GM12878 (cell line): ENCODE measurements at regions not wholly inside any gene's neighbourhood (a gene's known extent, or its start where the extent isn't known, plus 50 kb on each side); places are given as distances from the start of the nearest gene placed in this dataset.

Source experiments
- BMI1 ChIP-seq: fragments of 450-650 bp; IDR thresholded peaks from 2 replicates; pipeline ENCODE4 v1.6.1; 2016; ENCODE audit warnings: mild to moderate bottlenecking, moderate library complexity, borderline replicate concordance
- DPF2 ChIP-seq: fragments of 450-650 bp; IDR thresholded peaks from 2 replicates; pipeline ENCODE4 v1.6.1; 2017; ENCODE audit warnings: mild to moderate bottlenecking
- JUND ChIP-seq: IDR thresholded peaks from 2 replicates; pipeline ENCODE4 v1.6.1; 2012; ENCODE audit warnings: low read depth, mild to moderate bottlenecking, low read length, improper control_type of control experiment, moderate library complexity
- MYC ChIP-seq: IDR thresholded peaks from 2 replicates; pipeline ENCODE4 v1.6.1; 2011; ENCODE audit warnings: mild to moderate bottlenecking, low read length, moderate library complexity, inconsistent platforms; ENCODE audit not compliant: insufficient read depth, insufficient replicate concordance, insufficient read length, severe bottlenecking
- NFYB ChIP-seq: IDR thresholded peaks from 2 replicates; pipeline ENCODE4 v1.6.1; 2011; ENCODE audit warnings: low read depth, mild to moderate bottlenecking, low read length, improper control_type of control experiment, moderate library complexity; ENCODE audit not compliant: insufficient read depth
- POLR2A ChIP-seq: IDR thresholded peaks from 2 replicates; pipeline ENCODE4 v1.6.1; 2011; ENCODE audit warnings: low read depth, mild to moderate bottlenecking, low read length
- RUNX3 ChIP-seq: IDR thresholded peaks from 2 replicates; pipeline ENCODE4 v1.6.1; 2012; ENCODE audit warnings: low read length, inconsistent platforms
- SIX5 ChIP-seq: IDR thresholded peaks from 2 replicates; pipeline ENCODE4 v1.6.1; 2011; ENCODE audit warnings: mild to moderate bottlenecking, low read depth, low read length, moderate library complexity; ENCODE audit not compliant: severe bottlenecking
- USF2 ChIP-seq: IDR thresholded peaks from 2 replicates; pipeline ENCODE4 v1.6.1; 2011; ENCODE audit warnings: low read depth, low read length, improper control_type of control experiment, borderline replicate concordance
- ZBTB4 ChIP-seq: fragments of 450-650 bp; formaldehyde crosslinking; IDR thresholded peaks from 2 replicates; pipeline ENCODE4 v1.4.0; 2022; ENCODE audit warnings: mild to moderate bottlenecking, moderate library complexity
- TF ChIP-seq, protein P1 (sequence below): IDR thresholded peaks from 2 replicates; pipeline ENCODE4 v1.6.1; 2012; ENCODE audit warnings: improper control_type of control experiment, low read depth, low read length; ENCODE audit not compliant: insufficient replicate concordance
- TF ChIP-seq, protein P2 (sequence below): fragments of 450-650 bp; IDR thresholded peaks from 2 replicates; pipeline ENCODE4 v1.6.1; 2017; ENCODE audit warnings: mild to moderate bottlenecking
- TF ChIP-seq, protein P3 (sequence below): fragments of 450-650 bp; IDR thresholded peaks from 2 replicates; pipeline ENCODE4 v1.6.1; 2017; ENCODE audit warnings: borderline replicate concordance
- TF ChIP-seq, protein P4 (sequence below): fragments of 450-650 bp; IDR thresholded peaks from 2 replicates; pipeline ENCODE4 v1.6.1; 2017; ENCODE audit warnings: antibody characterized with exemption, mild to moderate bottlenecking, moderate library complexity

- no peak for TF ChIP-seq SIX5
- TF ChIP-seq, protein P1, sequence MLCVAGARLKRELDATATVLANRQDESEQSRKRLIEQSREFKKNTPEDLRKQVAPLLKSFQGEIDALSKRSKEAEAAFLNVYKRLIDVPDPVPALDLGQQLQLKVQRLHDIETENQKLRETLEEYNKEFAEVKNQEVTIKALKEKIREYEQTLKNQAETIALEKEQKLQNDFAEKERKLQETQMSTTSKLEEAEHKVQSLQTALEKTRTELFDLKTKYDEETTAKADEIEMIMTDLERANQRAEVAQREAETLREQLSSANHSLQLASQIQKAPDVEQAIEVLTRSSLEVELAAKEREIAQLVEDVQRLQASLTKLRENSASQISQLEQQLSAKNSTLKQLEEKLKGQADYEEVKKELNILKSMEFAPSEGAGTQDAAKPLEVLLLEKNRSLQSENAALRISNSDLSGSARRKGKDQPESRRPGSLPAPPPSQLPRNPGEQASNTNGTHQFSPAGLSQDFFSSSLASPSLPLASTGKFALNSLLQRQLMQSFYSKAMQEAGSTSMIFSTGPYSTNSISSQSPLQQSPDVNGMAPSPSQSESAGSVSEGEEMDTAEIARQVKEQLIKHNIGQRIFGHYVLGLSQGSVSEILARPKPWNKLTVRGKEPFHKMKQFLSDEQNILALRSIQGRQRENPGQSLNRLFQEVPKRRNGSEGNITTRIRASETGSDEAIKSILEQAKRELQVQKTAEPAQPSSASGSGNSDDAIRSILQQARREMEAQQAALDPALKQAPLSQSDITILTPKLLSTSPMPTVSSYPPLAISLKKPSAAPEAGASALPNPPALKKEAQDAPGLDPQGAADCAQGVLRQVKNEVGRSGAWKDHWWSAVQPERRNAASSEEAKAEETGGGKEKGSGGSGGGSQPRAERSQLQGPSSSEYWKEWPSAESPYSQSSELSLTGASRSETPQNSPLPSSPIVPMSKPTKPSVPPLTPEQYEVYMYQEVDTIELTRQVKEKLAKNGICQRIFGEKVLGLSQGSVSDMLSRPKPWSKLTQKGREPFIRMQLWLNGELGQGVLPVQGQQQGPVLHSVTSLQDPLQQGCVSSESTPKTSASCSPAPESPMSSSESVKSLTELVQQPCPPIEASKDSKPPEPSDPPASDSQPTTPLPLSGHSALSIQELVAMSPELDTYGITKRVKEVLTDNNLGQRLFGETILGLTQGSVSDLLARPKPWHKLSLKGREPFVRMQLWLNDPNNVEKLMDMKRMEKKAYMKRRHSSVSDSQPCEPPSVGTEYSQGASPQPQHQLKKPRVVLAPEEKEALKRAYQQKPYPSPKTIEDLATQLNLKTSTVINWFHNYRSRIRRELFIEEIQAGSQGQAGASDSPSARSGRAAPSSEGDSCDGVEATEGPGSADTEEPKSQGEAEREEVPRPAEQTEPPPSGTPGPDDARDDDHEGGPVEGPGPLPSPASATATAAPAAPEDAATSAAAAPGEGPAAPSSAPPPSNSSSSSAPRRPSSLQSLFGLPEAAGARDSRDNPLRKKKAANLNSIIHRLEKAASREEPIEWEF: no peak
- no peak for TF ChIP-seq ZBTB4
- TF ChIP-seq, protein P2, sequence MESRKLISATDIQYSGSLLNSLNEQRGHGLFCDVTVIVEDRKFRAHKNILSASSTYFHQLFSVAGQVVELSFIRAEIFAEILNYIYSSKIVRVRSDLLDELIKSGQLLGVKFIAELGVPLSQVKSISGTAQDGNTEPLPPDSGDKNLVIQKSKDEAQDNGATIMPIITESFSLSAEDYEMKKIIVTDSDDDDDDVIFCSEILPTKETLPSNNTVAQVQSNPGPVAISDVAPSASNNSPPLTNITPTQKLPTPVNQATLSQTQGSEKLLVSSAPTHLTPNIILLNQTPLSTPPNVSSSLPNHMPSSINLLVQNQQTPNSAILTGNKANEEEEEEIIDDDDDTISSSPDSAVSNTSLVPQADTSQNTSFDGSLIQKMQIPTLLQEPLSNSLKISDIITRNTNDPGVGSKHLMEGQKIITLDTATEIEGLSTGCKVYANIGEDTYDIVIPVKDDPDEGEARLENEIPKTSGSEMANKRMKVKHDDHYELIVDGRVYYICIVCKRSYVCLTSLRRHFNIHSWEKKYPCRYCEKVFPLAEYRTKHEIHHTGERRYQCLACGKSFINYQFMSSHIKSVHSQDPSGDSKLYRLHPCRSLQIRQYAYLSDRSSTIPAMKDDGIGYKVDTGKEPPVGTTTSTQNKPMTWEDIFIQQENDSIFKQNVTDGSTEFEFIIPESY: no peak
- TF ChIP-seq POLR2A: no peak
- TF ChIP-seq DPF2: peak; percentile 74; the same call in 1 of the 2 replicates
- TF ChIP-seq RUNX3: peak; percentile 39; the same call in 1 of the 2 replicates
- TF ChIP-seq JUND: no peak
- TF ChIP-seq MYC: no peak
- TF ChIP-seq USF2: no peak
- TF ChIP-seq, protein P3, sequence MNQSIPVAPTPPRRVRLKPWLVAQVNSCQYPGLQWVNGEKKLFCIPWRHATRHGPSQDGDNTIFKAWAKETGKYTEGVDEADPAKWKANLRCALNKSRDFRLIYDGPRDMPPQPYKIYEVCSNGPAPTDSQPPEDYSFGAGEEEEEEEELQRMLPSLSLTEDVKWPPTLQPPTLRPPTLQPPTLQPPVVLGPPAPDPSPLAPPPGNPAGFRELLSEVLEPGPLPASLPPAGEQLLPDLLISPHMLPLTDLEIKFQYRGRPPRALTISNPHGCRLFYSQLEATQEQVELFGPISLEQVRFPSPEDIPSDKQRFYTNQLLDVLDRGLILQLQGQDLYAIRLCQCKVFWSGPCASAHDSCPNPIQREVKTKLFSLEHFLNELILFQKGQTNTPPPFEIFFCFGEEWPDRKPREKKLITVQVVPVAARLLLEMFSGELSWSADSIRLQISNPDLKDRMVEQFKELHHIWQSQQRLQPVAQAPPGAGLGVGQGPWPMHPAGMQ: no peak
- peak; percentile 56; the same call in 1 of the 2 replicates for TF ChIP-seq BMI1
- TF ChIP-seq, protein P4, sequence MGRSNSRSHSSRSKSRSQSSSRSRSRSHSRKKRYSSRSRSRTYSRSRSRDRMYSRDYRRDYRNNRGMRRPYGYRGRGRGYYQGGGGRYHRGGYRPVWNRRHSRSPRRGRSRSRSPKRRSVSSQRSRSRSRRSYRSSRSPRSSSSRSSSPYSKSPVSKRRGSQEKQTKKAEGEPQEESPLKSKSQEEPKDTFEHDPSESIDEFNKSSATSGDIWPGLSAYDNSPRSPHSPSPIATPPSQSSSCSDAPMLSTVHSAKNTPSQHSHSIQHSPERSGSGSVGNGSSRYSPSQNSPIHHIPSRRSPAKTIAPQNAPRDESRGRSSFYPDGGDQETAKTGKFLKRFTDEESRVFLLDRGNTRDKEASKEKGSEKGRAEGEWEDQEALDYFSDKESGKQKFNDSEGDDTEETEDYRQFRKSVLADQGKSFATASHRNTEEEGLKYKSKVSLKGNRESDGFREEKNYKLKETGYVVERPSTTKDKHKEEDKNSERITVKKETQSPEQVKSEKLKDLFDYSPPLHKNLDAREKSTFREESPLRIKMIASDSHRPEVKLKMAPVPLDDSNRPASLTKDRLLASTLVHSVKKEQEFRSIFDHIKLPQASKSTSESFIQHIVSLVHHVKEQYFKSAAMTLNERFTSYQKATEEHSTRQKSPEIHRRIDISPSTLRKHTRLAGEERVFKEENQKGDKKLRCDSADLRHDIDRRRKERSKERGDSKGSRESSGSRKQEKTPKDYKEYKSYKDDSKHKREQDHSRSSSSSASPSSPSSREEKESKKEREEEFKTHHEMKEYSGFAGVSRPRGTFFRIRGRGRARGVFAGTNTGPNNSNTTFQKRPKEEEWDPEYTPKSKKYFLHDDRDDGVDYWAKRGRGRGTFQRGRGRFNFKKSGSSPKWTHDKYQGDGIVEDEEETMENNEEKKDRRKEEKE: no peak
- no peak for TF ChIP-seq NFYB
Measured at GRCh38 chr3:56864090-56864489, 62.3 kb upstream of the ARHGEF3 start (continued).
